Colonic mucosa (tissue), 4 donors: ENCODE measurements at regions not wholly inside any gene's neighbourhood (a gene's known extent, or its start where the extent isn't known, plus 50 kb on each side); places are given as distances from the start of the nearest gene placed in this dataset.

Experiments
- DNase-seq: peaks from one replicate; pipeline ENCODE4 v3.0.0-alpha.2; 2020
- H3K27ac ChIP-seq: fragments of 200-600 bp; one replicate; pipeline ENCODE4 v1.8.0; 2021
- H3K27me3 ChIP-seq: fragments of 200-600 bp; one replicate; pipeline ENCODE4 v1.8.0; 2021
- H3K36me3 ChIP-seq: fragments of 200-600 bp; one replicate; pipeline ENCODE4 v1.8.0; 2021
- H3K4me1 ChIP-seq: fragments of 200-600 bp; one replicate; pipeline ENCODE4 v1.8.0; 2021; ENCODE audit warnings: mild to moderate bottlenecking
- H3K4me3 ChIP-seq: fragments of 200-600 bp; one replicate; pipeline ENCODE4 v1.8.0; 2021
- H3K9ac ChIP-seq, 2 donors: one replicate each; pipeline ENCODE4 v1.7.0; 2013; ENCODE audit warnings: control low read depth in 2 of 2, low read depth in 2 of 2, low read length in 2 of 2
- H3K9me3 ChIP-seq: fragments of 200-600 bp; one replicate; pipeline ENCODE4 v1.8.0; 2021
- intact Hi-C: fragments of 100-400 bp; cut with DNase I; formaldehyde crosslinking; loops from one replicate; pipeline ENCODE4 v1.14.1; 2022
- TF ChIP-seq, protein P1 (sequence below): fragments of 200-600 bp; IDR thresholded peaks from one replicate; pipeline ENCODE4 v1.8.0; 2022; ENCODE audit warnings: antibody characterized with exemption, mild to moderate bottlenecking
- donor health status: healthy.
- donor health status: DM: no; HTN: no; CAD: no.
- donor health status: DM: no; HTN: no; CAD: no.

GRCh38 chr11:19403196-19403895 is 162.6 kb upstream of the E2F8 start:
- Histone ChIP-seq H3K36me3 (no peaks in the 10 kb centered on the region), H3K9ac (no peak overlapping the region), H3K27me3 (no peaks in the 10 kb centered on the region), H3K9me3 (no peaks in the 10 kb centered on the region), H3K4me3 (no peak overlapping the region), H3K27ac (no peak overlapping the region), H3K4me1 (no peaks in the 10 kb centered on the region)
- TF ChIP-seq, protein P1, sequence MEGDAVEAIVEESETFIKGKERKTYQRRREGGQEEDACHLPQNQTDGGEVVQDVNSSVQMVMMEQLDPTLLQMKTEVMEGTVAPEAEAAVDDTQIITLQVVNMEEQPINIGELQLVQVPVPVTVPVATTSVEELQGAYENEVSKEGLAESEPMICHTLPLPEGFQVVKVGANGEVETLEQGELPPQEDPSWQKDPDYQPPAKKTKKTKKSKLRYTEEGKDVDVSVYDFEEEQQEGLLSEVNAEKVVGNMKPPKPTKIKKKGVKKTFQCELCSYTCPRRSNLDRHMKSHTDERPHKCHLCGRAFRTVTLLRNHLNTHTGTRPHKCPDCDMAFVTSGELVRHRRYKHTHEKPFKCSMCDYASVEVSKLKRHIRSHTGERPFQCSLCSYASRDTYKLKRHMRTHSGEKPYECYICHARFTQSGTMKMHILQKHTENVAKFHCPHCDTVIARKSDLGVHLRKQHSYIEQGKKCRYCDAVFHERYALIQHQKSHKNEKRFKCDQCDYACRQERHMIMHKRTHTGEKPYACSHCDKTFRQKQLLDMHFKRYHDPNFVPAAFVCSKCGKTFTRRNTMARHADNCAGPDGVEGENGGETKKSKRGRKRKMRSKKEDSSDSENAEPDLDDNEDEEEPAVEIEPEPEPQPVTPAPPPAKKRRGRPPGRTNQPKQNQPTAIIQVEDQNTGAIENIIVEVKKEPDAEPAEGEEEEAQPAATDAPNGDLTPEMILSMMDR, result no peak
- intact Hi-C loops, result no loop called here
- no peak for DNase-seq

DNA sequence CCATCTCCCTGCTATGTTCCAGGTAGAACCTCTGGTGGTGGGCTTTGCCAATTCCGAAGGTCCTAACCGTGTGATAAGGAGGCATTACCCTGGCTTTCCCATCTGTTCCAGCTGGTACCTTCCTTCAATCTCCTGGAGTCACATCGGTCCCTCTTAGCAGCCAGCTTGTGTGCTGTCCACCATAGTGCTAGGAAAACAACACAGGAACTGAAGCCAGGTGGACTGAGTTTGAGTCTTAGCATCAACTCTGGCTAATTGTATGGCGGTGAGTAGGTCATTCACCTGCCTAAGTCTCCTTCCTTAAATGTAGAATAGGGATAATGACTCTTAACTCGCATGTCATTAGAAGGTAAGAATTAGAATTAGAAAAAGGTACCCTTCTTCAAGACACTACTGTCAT is 159.6 kb upstream of the E2F8 start:
- no peak for DNase-seq
- TF ChIP-seq, protein P1, result no peak
- Histone ChIP-seq H3K36me3 (no peaks in the 10 kb centered on the region), H3K9me3 (no peaks in the 10 kb centered on the region), H3K9ac (no peak overlapping the region), H3K27ac (no peak overlapping the region), H3K4me1 (no peaks in the 10 kb centered on the region), H3K27me3 (no peaks in the 10 kb centered on the region), H3K4me3 (no peak overlapping the region)
- intact Hi-C loops, result no loop called here

GRCh38 chr11:19398772-19399527 is 158.2 kb upstream of the E2F8 start:
- Histone ChIP-seq H3K4me1 (no peaks in the 10 kb centered on the region), H3K27me3 (no peaks in the 10 kb centered on the region), H3K9me3 (no peaks in the 10 kb centered on the region), H3K9ac (no peak overlapping the region), H3K27ac (no peak overlapping the region), H3K36me3 (no peaks in the 10 kb centered on the region), H3K4me3 (no peak overlapping the region)
- no peak for DNase-seq
- intact Hi-C loops, result no loop called here
- TF ChIP-seq, protein P1, result no peak

GRCh38 chr11:19398273-19398672 is 157.5 kb upstream of the E2F8 start:
- no peak overlapping the region for H3K27ac ChIP-seq
- DNase-seq, result no peak
- no peaks in the 10 kb centered on the region for H3K27me3 ChIP-seq
- H3K9ac ChIP-seq, result no peak overlapping the region
- TF ChIP-seq, protein P1, result no peak
- no peak overlapping the region for H3K4me3 ChIP-seq
- no peaks in the 10 kb centered on the region for H3K9me3 ChIP-seq
- H3K4me1 ChIP-seq, result no peaks in the 10 kb centered on the region
- no peaks in the 10 kb centered on the region for H3K36me3 ChIP-seq
- intact Hi-C loops, result no loop called here

DNA sequence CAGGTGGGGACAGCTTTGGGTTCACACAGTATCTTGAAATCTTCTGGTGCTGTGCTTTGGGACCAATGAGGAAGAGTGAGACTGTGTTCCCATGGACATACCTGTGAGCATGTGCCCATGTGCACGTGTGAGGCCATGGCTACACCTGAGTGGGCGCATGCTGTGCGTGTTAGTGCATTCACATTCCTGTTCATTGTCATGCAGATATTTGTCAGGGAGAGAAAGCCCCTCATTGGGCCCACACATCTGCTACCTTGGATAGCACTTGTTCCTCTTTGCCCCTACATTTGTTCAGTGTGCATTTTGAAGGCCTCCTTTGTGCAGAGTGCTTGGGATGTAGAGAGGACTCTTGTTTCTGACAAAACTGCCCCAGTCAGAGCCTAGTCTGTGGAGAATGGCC is 154.3 kb upstream of the E2F8 start:
- Histone ChIP-seq H3K27ac (no peak overlapping the region), H3K4me3 (no peak overlapping the region)

More for the DNA sequence above, 154.3 kb upstream of the E2F8 start:
- no peak for DNase-seq
- Histone ChIP-seq H3K27me3 (no peaks in the 10 kb centered on the region), H3K4me1 (no peaks in the 10 kb centered on the region), H3K36me3 (no peaks in the 10 kb centered on the region), H3K9me3 (no peaks in the 10 kb centered on the region), H3K9ac (no peak overlapping the region)
- intact Hi-C loops, result no loop called here
- TF ChIP-seq, protein P1, result no peak
